ENCODE measurements at regions not wholly inside any gene's neighbourhood (a gene's known extent, or its start where the extent isn't known, plus 50 kb on each side); places are given as distances from the start of the nearest gene placed in this dataset.

- TF ChIP-seq SP1 (IDR thresholded peaks at IDR 0.05; ENCODE audit: low read depth) (no peak), YY1 (IDR thresholded peaks at IDR 0.05; ENCODE audit: extremely low read depth, insufficient replicate concordance, low read depth, low read length) (no peak), EGR1 (IDR thresholded peaks at IDR 0.05; ENCODE audit: low read depth) (no peak)
Observed at GRCh38 chr1:235006132-235006721, 122.4 kb downstream of the TOMM20 start (continued).

- Histone ChIP-seq H3K4me2 (ENCODE audit: low read length) (no peak overlapping the region), H2AFZ (ENCODE audit: low read depth, low read length, poor library complexity, severe bottlenecking) (no peak overlapping the region), H3K9me3 (ENCODE audit: control insufficient read depth in 1 of 2, insufficient read depth in 1 of 2, low read depth in 1 of 2, low read length in 2 of 2) (no peaks in the 10 kb centered on the region; a peak in 1 of 4 replicates), H3K27ac (ENCODE audit: low read depth, low read length) (no peak overlapping the region), H3K4me1 (ENCODE audit: control insufficient read depth in 1 of 2, insufficient read depth in 2 of 2, low read length in 2 of 2) (peaks cover 0 to 6% of the 10 kb centered on the region in 2 experiments; a peak in 2 of 4 replicates), H4K20me1 (ENCODE audit: insufficient read depth) (no peaks in the 10 kb centered on the region), H3K4me3 (replicated peaks in 1 of 2; ENCODE audit: low read depth in 1 of 2, low read length in 2 of 2) (no peak overlapping the region), H3K36me3 (ENCODE audit: control insufficient read depth in 1 of 2, insufficient read depth in 2 of 2, low read length in 2 of 2) (no peaks in the 10 kb centered on the region), H3K9me2 (ENCODE audit: insufficient read depth) (no peaks in the 10 kb centered on the region), H3K27me3 (ENCODE audit: insufficient read depth, low read length) (no peaks in the 10 kb centered on the region), H3K9ac (ENCODE audit: low read length) (no peak overlapping the region), H3K79me2 (ENCODE audit: insufficient read depth, low read length) (no peaks in the 10 kb centered on the region)
- CTCF ChIA-PET: no interaction called here
- ATAC-seq (no peak), DNase-seq (ENCODE audit: low read depth, low spot score) (no peak)
- TF ChIP-seq, protein P1, sequence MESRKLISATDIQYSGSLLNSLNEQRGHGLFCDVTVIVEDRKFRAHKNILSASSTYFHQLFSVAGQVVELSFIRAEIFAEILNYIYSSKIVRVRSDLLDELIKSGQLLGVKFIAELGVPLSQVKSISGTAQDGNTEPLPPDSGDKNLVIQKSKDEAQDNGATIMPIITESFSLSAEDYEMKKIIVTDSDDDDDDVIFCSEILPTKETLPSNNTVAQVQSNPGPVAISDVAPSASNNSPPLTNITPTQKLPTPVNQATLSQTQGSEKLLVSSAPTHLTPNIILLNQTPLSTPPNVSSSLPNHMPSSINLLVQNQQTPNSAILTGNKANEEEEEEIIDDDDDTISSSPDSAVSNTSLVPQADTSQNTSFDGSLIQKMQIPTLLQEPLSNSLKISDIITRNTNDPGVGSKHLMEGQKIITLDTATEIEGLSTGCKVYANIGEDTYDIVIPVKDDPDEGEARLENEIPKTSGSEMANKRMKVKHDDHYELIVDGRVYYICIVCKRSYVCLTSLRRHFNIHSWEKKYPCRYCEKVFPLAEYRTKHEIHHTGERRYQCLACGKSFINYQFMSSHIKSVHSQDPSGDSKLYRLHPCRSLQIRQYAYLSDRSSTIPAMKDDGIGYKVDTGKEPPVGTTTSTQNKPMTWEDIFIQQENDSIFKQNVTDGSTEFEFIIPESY (IDR thresholded peaks at IDR 0.05; ENCODE audit: extremely low read depth, insufficient replicate concordance, low read length): no peak
- intact Hi-C loops (cut with micrococcal nuclease): no loop called here
- POLR2A ChIA-PET: no interaction called here
- BruUV-seq (replicated peaks): no TSS peak
- RAD21 ChIA-PET (ENCODE audit: low non-redundant PET in 1 of 2, low total read pairs in 2 of 2, uncharacterized antibody in 2 of 2, unreplicated experiment in 2 of 2): no interaction called here
Observed at GRCh38 chr1:235004840-235005391, 123.7 kb downstream of the TOMM20 start.

DNA sequence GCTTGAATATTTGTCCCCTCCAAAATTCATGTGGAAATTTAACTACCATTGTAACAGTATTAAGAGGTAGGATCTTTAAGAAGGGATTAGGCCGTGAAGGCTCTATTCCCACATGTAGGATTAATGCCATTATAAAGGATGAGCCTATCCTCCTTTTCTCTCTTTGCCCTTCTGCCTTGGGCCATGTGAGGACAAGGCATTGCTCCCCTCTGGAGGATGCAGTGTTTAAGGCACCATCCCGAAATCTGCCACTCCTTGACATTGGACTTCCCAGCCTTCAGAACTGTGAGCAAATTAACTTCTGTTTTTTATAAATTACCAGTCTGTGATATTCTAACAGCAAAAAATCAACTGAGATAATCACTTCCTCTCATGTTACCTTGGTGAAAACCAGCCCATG is 124.4 kb downstream of the TOMM20 start:
- intact Hi-C loops (cut with micrococcal nuclease): no loop called here
- H3K9ac ChIP-seq (ENCODE audit: low read length): no peak overlapping the region
- POLR2A ChIA-PET: no interaction called here
- no peaks in the 10 kb centered on the region for H3K27me3 ChIP-seq (ENCODE audit: insufficient read depth, low read length)
- H3K79me2 ChIP-seq (ENCODE audit: insufficient read depth, low read length): no peaks in the 10 kb centered on the region
- ATAC-seq: no peak
- CTCF ChIA-PET: no interaction called here
- H2AFZ ChIP-seq (ENCODE audit: low read depth, low read length, poor library complexity, severe bottlenecking): no peak overlapping the region
- RAD21 ChIA-PET (ENCODE audit: low non-redundant PET in 1 of 2, low total read pairs in 2 of 2, uncharacterized antibody in 2 of 2, unreplicated experiment in 2 of 2): no interaction called here
- peaks cover 1 to 13% of the 10 kb centered on the region in 2 experiments for H3K4me1 ChIP-seq (ENCODE audit: control insufficient read depth in 1 of 2, insufficient read depth in 2 of 2, low read length in 2 of 2)
- no peaks in the 10 kb centered on the region; a peak in 1 of 4 replicates for H3K9me3 ChIP-seq (ENCODE audit: control insufficient read depth in 1 of 2, insufficient read depth in 1 of 2, low read depth in 1 of 2, low read length in 2 of 2)
- no peaks in the 10 kb centered on the region for H4K20me1 ChIP-seq (ENCODE audit: insufficient read depth)
- no peak overlapping the region for H3K4me3 ChIP-seq (replicated peaks in 1 of 2; ENCODE audit: low read depth in 1 of 2, low read length in 2 of 2)
- BruUV-seq (replicated peaks): no TSS peak
- H3K9me2 ChIP-seq (ENCODE audit: insufficient read depth): no peaks in the 10 kb centered on the region
- DNase-seq (ENCODE audit: low read depth, low spot score): no peak
- no peak overlapping the region for H3K27ac ChIP-seq (ENCODE audit: low read depth, low read length)
- no peaks in the 10 kb centered on the region for H3K36me3 ChIP-seq (ENCODE audit: control insufficient read depth in 1 of 2, insufficient read depth in 2 of 2, low read length in 2 of 2)
- H3K4me2 ChIP-seq (ENCODE audit: low read length): no peak overlapping the region
- TF ChIP-seq POLR2AphosphoS5 (IDR thresholded peaks at IDR 0.05; ENCODE audit: low read depth, low read length) (no peak), EZH2phosphoT487 (IDR thresholded peaks at IDR 0.05; ENCODE audit: borderline replicate concordance) (no peak), SRF (IDR thresholded peaks at IDR 0.05; ENCODE audit: low read depth) (no peak)
